NCI-H146 treated with DMSO at 0.1 percent for 48 hours (cell line): ENCODE measurements at regions not wholly inside any gene's neighbourhood (a gene's known extent, or its start where the extent isn't known, plus 50 kb on each side); places are given as distances from the start of the nearest gene placed in this dataset.
"Not testable (repeated sequence)": the region's sequence is repeated elsewhere in the genome, so short reads cannot be mapped to it uniquely, and the experiment has no call there.

Experiments
- DNase-seq: peaks from one replicate; lab custom pipeline; 2025; ENCODE audit not compliant: unreplicated experiment; lab: John Stamatoyannopoulos, UW

- no peak for DNase-seq
Measured at GRCh38 chr4:65265526-65265925, 404.8 kb downstream of the EPHA5 start.

DNA sequence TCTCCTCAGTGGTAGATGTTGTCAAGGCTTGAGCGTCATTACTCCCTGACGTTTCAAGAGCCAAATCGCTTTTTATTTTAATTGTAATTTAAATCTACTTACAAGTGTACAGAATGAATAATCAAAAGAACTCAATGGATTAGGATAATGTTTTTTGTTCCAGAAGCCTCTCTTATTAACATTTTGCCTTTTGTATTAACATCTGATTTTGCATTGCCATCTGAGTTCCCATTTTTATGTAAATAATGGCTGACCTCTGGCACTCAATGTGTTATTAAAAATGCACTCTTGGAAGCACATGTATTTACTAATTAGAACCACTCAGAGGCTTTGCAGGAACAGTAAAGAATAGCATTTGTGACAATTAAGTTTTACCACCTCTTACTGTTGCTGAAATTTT is 411.0 kb downstream of the EPHA5 start:
- no peak for DNase-seq

GRCh38 chr4:65250916-65251315 is 419.4 kb downstream of the EPHA5 start:
- DNase-seq, result no peak

- DNase-seq, result no peak
Measured at GRCh38 chr4:65249111-65249510, 421.2 kb downstream of the EPHA5 start.

GRCh38 chr4:65242156-65242846 is 428.0 kb downstream of the EPHA5 start:
- peak; percentile 58 for DNase-seq

GRCh38 chr4:65241257-65241997 is 428.9 kb downstream of the EPHA5 start:
- peak; percentile 93 for DNase-seq

- DNase-seq, result no peak
Measured at GRCh38 chr4:65234061-65234460, 436.2 kb downstream of the EPHA5 start.

DNA sequence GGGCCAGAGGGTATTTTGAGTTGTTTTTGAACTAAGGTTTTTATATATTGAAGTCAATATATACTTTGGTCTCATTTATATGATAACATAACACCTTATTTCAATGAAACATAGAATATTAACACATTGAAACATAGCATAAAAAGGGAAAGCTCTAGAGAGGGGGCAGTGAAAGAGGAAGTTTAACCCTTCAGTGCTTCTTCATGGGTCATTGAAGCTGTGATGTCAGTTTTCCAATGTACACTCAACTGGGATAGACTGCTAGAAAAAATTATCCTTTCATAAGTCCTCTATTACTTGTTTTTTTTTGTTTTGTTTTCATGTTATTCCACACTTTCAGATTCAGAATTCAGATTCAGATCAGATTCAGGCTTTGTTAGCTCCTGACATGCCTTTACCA is 442.7 kb downstream of the EPHA5 start:
- no peak for DNase-seq

GRCh38 chr4:65223601-65224000 is 446.7 kb downstream of the EPHA5 start:
- no peak for DNase-seq

DNA sequence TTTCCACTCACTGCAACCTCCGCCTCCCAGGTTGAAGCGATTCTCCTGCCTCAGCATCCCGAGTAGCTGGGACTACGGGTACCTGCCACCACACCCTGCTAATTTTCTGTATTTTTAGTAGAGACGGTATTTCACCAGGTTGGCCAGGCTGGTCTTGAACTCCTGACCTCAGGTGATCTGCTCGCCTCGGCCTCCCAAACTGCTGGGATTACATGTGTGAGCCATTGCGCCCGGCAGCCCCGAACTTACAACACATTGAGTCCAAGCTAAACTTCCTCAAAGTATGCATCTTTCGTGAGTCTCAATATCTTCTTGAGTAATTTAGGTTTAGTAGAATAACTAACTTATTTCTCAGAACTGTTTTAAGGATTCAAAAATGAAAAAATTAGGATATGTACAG is 447.2 kb downstream of the EPHA5 start:
- DNase-seq, result not testable (repeated sequence)

GRCh38 chr4:65217179-65217578 is 453.1 kb downstream of the EPHA5 start:
- DNase-seq, result no peak

DNA sequence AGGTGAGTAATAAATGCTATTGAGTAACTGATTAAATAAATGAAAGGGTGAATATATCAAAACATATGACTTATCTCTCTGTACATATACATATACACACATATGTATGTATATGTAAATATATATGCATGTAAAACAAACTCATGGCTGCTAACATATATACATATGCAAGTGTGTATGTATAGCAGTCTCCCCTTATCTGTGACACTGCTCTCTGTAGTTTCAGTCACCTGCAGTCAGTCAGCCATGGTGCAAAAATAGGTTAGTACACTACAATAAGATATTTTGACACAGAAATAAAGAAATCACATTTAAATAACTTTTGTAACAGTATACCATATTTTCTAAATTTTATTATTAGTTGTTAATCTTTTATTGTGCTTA is 467.4 kb downstream of the EPHA5 start:
- no peak for DNase-seq

DNA sequence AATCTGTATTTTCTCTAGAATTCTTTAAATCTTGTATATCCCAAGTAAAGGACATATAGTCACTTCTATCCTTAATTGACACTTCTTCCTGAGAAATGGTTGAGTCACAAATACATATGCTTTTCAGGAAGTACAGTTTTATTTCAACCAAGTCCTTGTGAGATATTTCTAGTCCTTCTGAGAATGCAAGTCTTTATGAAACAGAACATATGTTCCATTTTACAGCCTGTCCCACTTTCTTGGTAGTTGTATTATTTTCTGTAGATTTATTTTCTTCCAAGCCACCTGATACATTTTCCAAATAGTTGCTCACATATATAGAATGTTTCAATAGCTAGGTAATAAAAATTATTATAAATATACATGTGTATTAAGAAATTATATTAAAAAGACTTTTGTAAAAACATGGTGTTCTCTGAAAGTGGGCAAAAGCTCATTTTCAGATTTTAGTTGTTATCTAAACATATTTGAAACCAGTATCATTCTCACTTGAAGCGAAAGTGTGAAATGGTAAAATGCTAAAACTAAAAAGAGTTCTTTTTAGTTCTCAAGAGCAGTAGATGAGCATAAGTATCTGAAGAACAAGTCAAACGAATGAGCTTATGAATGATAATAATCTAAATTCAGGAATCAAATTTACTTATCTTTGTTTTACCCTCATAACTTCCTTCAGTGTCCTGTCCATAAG is 468.0 kb downstream of the EPHA5 start:
- DNase-seq, result no peak

DNA sequence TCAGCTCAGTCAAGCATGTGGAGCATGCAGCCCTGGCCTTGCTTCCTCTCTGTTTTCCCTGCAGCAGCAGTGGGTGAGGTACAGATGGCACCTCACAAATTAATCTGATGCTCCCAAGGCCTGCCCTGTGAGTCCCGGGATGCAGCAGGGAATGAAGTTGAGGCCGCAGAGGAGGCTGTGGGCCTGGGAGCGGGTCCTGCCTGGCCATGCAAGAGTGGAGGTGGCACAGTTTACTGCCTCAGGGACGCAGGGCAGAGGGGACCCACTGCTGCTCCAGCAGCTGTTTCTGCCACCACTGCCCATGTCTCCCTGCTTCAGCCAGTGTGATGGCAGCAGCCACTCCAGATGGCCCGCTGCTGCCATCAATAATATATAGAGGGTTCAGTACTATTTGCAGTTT is 474.6 kb downstream of the EPHA5 start:
- no peak for DNase-seq

GRCh38 chr4:65195002-65195401 is 475.3 kb downstream of the EPHA5 start:
- no peak for DNase-seq

DNA sequence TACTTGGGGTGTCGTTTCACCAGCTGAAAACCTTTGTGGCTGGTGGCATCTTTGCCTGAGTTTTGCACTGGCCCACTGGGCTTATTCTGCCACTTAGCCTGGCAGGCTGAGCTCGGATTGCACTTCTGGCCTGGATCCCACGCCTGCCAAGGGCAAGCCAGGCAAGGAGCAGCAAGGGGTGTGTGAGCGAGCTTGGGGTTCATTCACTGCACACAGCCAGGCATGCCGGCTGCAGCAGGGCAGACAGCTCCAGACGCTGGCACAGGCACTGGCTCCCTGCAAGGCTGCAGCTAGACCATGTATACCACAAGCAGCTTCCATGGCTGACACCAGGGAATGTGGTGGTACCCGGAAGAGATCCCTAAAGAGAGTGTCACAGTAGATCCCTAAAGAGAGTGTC is 476.3 kb downstream of the EPHA5 start:
- DNase-seq, result no peak

DNA sequence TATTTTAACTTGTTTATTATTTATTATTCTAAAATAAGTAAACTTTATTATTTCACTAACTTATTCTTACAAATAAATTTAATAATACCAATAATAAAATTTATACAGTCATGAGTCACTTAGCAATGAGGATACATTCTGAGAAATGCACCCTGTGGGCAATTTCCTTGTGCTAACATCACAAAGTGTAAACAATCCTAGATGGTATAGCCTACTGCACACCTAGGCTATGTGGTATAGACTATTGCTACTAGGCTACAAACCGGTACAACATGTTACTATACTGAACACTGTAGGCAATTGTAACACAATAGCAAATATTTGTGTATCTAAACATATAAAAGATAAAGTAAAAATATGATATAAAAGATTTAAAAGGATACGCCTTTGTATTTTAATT is 479.5 kb downstream of the EPHA5 start:
- DNase-seq, result no peak

GRCh38 chr4:65175585-65175984 is 494.7 kb downstream of the EPHA5 start:
- no peak for DNase-seq

- no peak for DNase-seq
Measured at GRCh38 chr4:65170768-65171514, 499.3 kb downstream of the EPHA5 start.

DNA sequence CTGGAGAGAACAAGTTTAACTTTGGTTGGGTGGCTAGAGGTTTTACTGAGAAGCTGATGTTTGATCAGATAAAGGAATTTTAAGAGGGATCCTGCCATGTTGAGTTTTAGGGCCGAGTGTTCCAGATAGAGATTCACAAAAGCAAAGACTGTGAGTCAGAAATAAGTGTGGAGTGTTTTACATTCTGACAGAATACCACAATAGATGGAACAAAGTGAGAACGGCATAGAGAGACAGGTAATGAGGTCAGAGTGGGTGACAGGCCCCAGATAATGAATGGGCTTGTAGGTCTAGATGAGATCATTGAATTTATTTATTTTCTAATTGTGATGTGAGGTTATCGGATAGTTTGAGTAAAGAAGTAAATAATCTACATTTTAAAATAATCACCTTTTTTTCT is 502.6 kb downstream of the EPHA5 start:
- no peak for DNase-seq

- DNase-seq, result no peak
Measured at GRCh38 chr4:65152205-65152604, 518.1 kb downstream of the EPHA5 start.
